ENCODE measurements at regions not wholly inside any gene's neighbourhood (a gene's known extent, or its start where the extent isn't known, plus 50 kb on each side); places are given as distances from the start of the nearest gene placed in this dataset.

GRCh38 chr1:106554294-106554693 is 502.2 kb upstream of the PRMT6 start:
- Histone ChIP-seq H3K36me3 (ENCODE audit: control insufficient read depth, insufficient read depth, low read length) (no peaks in the 10 kb centered on the region), H3K9me3 (ENCODE audit: control insufficient read depth, low read depth, low read length) (peaks cover 2% of the 10 kb centered on the region), H3K4me1 (ENCODE audit: control insufficient read depth, insufficient read depth, low read length) (no peaks in the 10 kb centered on the region), H3K27ac (ENCODE audit: low read length) (no peak overlapping the region), H3K27me3 (ENCODE audit: control insufficient read depth, insufficient read depth, low read length) (no peaks in the 10 kb centered on the region), H3K4me3 (ENCODE audit: low read length) (no peak overlapping the region)
- no peak for DNase-seq

- peaks cover 2% of the 10 kb centered on the region for H3K9me3 ChIP-seq (ENCODE audit: control insufficient read depth, low read depth, low read length)
- H3K27me3 ChIP-seq (ENCODE audit: control insufficient read depth, insufficient read depth, low read length) = no peaks in the 10 kb centered on the region
- H3K27ac ChIP-seq (ENCODE audit: low read length) = no peak overlapping the region
- H3K4me3 ChIP-seq (ENCODE audit: low read length) = no peak overlapping the region
- no peaks in the 10 kb centered on the region for H3K36me3 ChIP-seq (ENCODE audit: control insufficient read depth, insufficient read depth, low read length)
- H3K4me1 ChIP-seq (ENCODE audit: control insufficient read depth, insufficient read depth, low read length) = no peaks in the 10 kb centered on the region
- DNase-seq = no peak
- WGBS (ENCODE audit: insufficient coverage, low lambda C conversion rate) = no CpG with 5 or more reads among the region's 1 CpG
Measured at GRCh38 chr1:106555571-106555970, 500.9 kb upstream of the PRMT6 start.

DNA sequence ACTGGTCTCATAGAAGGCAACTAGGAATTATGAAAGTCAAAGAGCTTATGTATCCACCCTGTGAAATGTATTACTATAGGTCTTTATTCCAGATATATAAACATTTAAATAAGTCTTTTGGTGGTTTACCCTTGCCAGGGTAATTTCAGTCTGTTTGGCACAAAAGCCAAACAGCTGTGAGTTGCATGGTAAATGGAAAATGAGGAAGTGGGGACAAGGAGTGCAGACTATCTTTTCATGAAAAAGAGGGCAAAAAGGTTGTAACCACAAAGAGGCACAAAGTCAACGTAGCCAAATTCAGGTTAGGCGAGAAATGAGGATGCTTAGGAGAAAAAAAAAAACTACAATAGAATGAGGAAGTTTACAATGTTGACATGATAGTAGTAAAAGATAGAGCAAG is 492.3 kb upstream of the PRMT6 start:
- no peak overlapping the region for H3K4me3 ChIP-seq (ENCODE audit: low read length)

DNA sequence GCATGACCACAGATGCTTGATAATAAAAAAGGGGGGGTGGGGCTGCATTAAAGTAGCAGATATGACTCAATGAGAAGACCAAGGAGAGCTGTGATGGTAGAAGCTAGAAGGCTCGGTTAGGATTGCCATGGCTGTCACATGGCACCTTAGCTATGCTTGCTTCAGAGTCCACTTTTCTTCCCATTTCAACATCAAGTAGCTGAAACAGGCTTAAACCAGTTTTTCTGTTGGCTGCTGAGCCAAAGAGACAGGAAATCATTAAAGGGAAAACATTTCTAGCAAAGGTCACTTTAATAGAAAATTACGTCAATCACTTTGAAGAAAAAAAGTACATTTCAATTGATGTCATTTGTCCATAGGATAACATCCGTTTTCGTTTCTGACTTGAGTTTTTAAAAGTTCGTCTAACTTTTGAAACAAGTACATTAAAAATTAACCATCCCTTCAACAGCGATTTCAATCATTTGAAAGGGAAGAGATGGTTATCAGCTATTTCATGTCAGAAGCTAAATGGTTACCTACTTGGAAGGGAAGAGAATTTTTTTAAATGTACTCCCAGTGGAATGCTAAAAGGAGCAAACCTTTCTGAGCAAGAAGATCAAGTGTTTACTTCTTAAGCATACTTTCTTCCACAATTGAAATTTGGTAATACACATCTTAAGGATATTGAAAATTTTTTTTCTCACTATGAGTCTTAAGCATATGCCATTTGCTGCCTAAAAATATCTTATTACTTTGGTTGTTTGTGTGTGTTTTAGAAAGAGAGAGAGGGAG is 488.1 kb upstream of the PRMT6 start:
- WGBS (ENCODE audit: insufficient coverage, low lambda C conversion rate) = 80% methylated on average over 2 of the region's 6 CpGs
- H3K4me1 ChIP-seq (ENCODE audit: control insufficient read depth, insufficient read depth, low read length) = no peaks in the 10 kb centered on the region
- no peaks in the 10 kb centered on the region for H3K9me3 ChIP-seq (ENCODE audit: control insufficient read depth, low read depth, low read length)
- H3K4me3 ChIP-seq (ENCODE audit: low read length) = no peak overlapping the region
- no peaks in the 10 kb centered on the region for H3K36me3 ChIP-seq (ENCODE audit: control insufficient read depth, insufficient read depth, low read length)
- H3K27me3 ChIP-seq (ENCODE audit: control insufficient read depth, insufficient read depth, low read length) = no peaks in the 10 kb centered on the region
- H3K27ac ChIP-seq (ENCODE audit: low read length) = no peak overlapping the region
- DNase-seq = no peak

More for the DNA sequence above, 492.3 kb upstream of the PRMT6 start:
- Histone ChIP-seq H3K9me3 (ENCODE audit: control insufficient read depth, low read depth, low read length) (no peaks in the 10 kb centered on the region), H3K27me3 (ENCODE audit: control insufficient read depth, insufficient read depth, low read length) (no peaks in the 10 kb centered on the region), H3K27ac (ENCODE audit: low read length) (no peak overlapping the region), H3K36me3 (ENCODE audit: control insufficient read depth, insufficient read depth, low read length) (no peaks in the 10 kb centered on the region), H3K4me1 (ENCODE audit: control insufficient read depth, insufficient read depth, low read length) (no peaks in the 10 kb centered on the region)
- 31% methylated on average over 2 of the region's 2 CpGs for WGBS (ENCODE audit: insufficient coverage, low lambda C conversion rate)
- DNase-seq = no peak

- no peaks in the 10 kb centered on the region for H3K36me3 ChIP-seq (ENCODE audit: control insufficient read depth, insufficient read depth, low read length)
- DNase-seq = no peak
- H3K9me3 ChIP-seq (ENCODE audit: control insufficient read depth, low read depth, low read length) = no peaks in the 10 kb centered on the region
- H3K27me3 ChIP-seq (ENCODE audit: control insufficient read depth, insufficient read depth, low read length) = no peaks in the 10 kb centered on the region
- whole genome bisulfite sequencing (ENCODE audit: insufficient coverage, low lambda C conversion rate) = no CpG with 5 or more reads among the region's 4 CpGs
- H3K4me3 ChIP-seq (ENCODE audit: low read length) = no peak overlapping the region
- no peak overlapping the region for H3K27ac ChIP-seq (ENCODE audit: low read length)
- no peaks in the 10 kb centered on the region for H3K4me1 ChIP-seq (ENCODE audit: control insufficient read depth, insufficient read depth, low read length)
Measured at GRCh38 chr1:106571109-106571508, 485.4 kb upstream of the PRMT6 start.

- Histone ChIP-seq H3K4me3 (ENCODE audit: low read length) (no peak overlapping the region), H3K27me3 (ENCODE audit: control insufficient read depth, insufficient read depth, low read length) (no peaks in the 10 kb centered on the region), H3K4me1 (ENCODE audit: control insufficient read depth, insufficient read depth, low read length) (no peaks in the 10 kb centered on the region), H3K27ac (ENCODE audit: low read length) (no peak overlapping the region), H3K36me3 (ENCODE audit: control insufficient read depth, insufficient read depth, low read length) (no peaks in the 10 kb centered on the region), H3K9me3 (ENCODE audit: control insufficient read depth, low read depth, low read length) (no peaks in the 10 kb centered on the region)
- 80% methylated on average over 1 of the region's 1 CpG for WGBS (ENCODE audit: insufficient coverage, low lambda C conversion rate)
- DNase-seq = no peak
Measured at GRCh38 chr1:106584107-106584506, 472.4 kb upstream of the PRMT6 start.

DNA sequence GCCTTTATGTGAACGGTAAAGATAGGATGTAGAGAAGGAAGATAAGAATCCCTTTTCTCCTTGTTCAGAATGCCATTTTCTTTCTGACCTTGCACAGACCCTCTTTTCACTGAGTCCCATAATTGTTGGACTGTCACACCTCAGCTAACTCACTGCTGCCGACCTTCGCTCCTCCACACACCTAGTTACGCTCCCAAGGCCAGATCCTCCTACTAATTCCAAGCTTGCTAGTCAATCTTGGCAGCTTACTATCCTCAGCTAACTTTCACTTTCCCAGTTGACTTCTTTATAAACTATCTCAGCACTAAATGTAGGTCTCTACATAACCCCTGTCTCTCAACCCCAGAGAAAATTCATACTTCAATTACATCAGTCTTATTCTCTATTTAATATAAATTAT is 471.8 kb upstream of the PRMT6 start:
- no peak overlapping the region for H3K27ac ChIP-seq (ENCODE audit: low read length)
- no peaks in the 10 kb centered on the region for H3K4me1 ChIP-seq (ENCODE audit: control insufficient read depth, insufficient read depth, low read length)
- no peaks in the 10 kb centered on the region for H3K27me3 ChIP-seq (ENCODE audit: control insufficient read depth, insufficient read depth, low read length)
- DNase-seq = no peak
- H3K36me3 ChIP-seq (ENCODE audit: control insufficient read depth, insufficient read depth, low read length) = no peaks in the 10 kb centered on the region
- no peak overlapping the region for H3K4me3 ChIP-seq (ENCODE audit: low read length)
- WGBS (ENCODE audit: insufficient coverage, low lambda C conversion rate) = no CpG with 5 or more reads among the region's 4 CpGs
- H3K9me3 ChIP-seq (ENCODE audit: control insufficient read depth, low read depth, low read length) = no peaks in the 10 kb centered on the region

GRCh38 chr1:106600626-106601025 is 455.8 kb upstream of the PRMT6 start:
- no peak overlapping the region for H3K4me3 ChIP-seq (ENCODE audit: low read length)
- H3K9me3 ChIP-seq (ENCODE audit: control insufficient read depth, low read depth, low read length) = no peaks in the 10 kb centered on the region
- H3K4me1 ChIP-seq (ENCODE audit: control insufficient read depth, insufficient read depth, low read length) = no peaks in the 10 kb centered on the region
- H3K36me3 ChIP-seq (ENCODE audit: control insufficient read depth, insufficient read depth, low read length) = no peaks in the 10 kb centered on the region
- 67% methylated on average over 2 of the region's 2 CpGs for WGBS (ENCODE audit: insufficient coverage, low lambda C conversion rate)
- no peaks in the 10 kb centered on the region for H3K27me3 ChIP-seq (ENCODE audit: control insufficient read depth, insufficient read depth, low read length)
- no peak overlapping the region for H3K27ac ChIP-seq (ENCODE audit: low read length)
- no peak for DNase-seq

- no peak overlapping the region for H3K27ac ChIP-seq (ENCODE audit: low read length)
Measured at GRCh38 chr1:106603616-106604015, 452.9 kb upstream of the PRMT6 start.

DNA sequence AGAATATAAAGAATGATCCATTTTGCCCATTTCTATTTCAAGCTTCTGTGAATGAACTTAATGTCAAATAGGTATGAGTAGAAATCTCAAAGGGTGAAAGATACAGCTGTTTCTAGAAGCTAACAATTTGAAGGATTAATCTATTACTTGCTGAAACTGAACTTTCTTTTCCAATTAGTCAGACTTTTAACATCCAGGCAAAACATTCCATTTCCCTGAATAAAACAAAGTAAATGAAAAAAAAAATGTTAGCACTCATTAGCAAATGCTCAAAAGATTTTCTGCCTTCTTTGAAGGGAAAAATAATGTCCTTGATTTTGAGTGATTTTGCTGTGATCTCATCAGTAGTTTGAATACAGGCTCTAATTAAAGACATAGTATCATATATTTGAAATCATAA is 447.6 kb upstream of the PRMT6 start:
- no peaks in the 10 kb centered on the region for H3K36me3 ChIP-seq (ENCODE audit: control insufficient read depth, insufficient read depth, low read length)
- no peaks in the 10 kb centered on the region for H3K9me3 ChIP-seq (ENCODE audit: control insufficient read depth, low read depth, low read length)
- H3K27ac ChIP-seq (ENCODE audit: low read length) = no peak overlapping the region
- no peak for DNase-seq
- H3K4me1 ChIP-seq (ENCODE audit: control insufficient read depth, insufficient read depth, low read length) = no peaks in the 10 kb centered on the region
- no peak overlapping the region for H3K4me3 ChIP-seq (ENCODE audit: low read length)
- H3K27me3 ChIP-seq (ENCODE audit: control insufficient read depth, insufficient read depth, low read length) = no peaks in the 10 kb centered on the region

More at GRCh38 chr1:106603616-106604015, 452.9 kb upstream of the PRMT6 start:
- H3K27me3 ChIP-seq (ENCODE audit: control insufficient read depth, insufficient read depth, low read length) = no peaks in the 10 kb centered on the region
- H3K4me1 ChIP-seq (ENCODE audit: control insufficient read depth, insufficient read depth, low read length) = no peaks in the 10 kb centered on the region
- no peak for DNase-seq
- no peaks in the 10 kb centered on the region for H3K36me3 ChIP-seq (ENCODE audit: control insufficient read depth, insufficient read depth, low read length)
- WGBS (ENCODE audit: insufficient coverage, low lambda C conversion rate) = no CpG with 5 or more reads among the region's 1 CpG
- H3K4me3 ChIP-seq (ENCODE audit: low read length) = no peak overlapping the region
- H3K9me3 ChIP-seq (ENCODE audit: control insufficient read depth, low read depth, low read length) = no peaks in the 10 kb centered on the region

GRCh38 chr1:106613068-106613467 is 443.4 kb upstream of the PRMT6 start:
- Histone ChIP-seq H3K4me3 (ENCODE audit: low read length) (no peak overlapping the region), H3K36me3 (ENCODE audit: control insufficient read depth, insufficient read depth, low read length) (no peaks in the 10 kb centered on the region), H3K27me3 (ENCODE audit: control insufficient read depth, insufficient read depth, low read length) (no peaks in the 10 kb centered on the region), H3K9me3 (ENCODE audit: control insufficient read depth, low read depth, low read length) (no peaks in the 10 kb centered on the region), H3K27ac (ENCODE audit: low read length) (no peak overlapping the region), H3K4me1 (ENCODE audit: control insufficient read depth, insufficient read depth, low read length) (no peaks in the 10 kb centered on the region)
- 83% methylated on average over 1 of the region's 3 CpGs for WGBS (ENCODE audit: insufficient coverage, low lambda C conversion rate)
- DNase-seq = no peak

All from large intestine (tissue), 3 donors.